DND-41 (cell line): ENCODE measurements at regions not wholly inside any gene's neighbourhood (a gene's known extent, or its start where the extent isn't known, plus 50 kb on each side); places are given as distances from the start of the nearest gene placed in this dataset.
"Not testable (repeated sequence)": the region's sequence is repeated elsewhere in the genome, so short reads cannot be mapped to it uniquely, and the experiment has no call there.

Experiments used
- ATAC-seq: fragments of 200-7000 bp; cut with Tn5 transposase; 3 replicates; pipeline ENCODE4 v1.9.1; 2021; ENCODE audit warnings: low read depth; ENCODE audit not compliant: insufficient read depth
- DNase-seq: peaks from one replicate; pipeline ENCODE4 v3.0.0-alpha.2; 2020
- H2AFZ ChIP-seq: 2 replicates; pipeline ENCODE4 v1.6.0; 2012; ENCODE audit warnings: low read depth, low read length
- H3K27ac ChIP-seq: 2 replicates; pipeline ENCODE4 v1.5.1; 2012; ENCODE audit warnings: low read length, inconsistent platforms
- H3K27me3 ChIP-seq: fragments of 200-600 bp; sonication (generic); 2 replicates; pipeline ENCODE4 v1.6.0; 2012; ENCODE audit warnings: low read length, mild to moderate bottlenecking, inconsistent platforms; ENCODE audit not compliant: insufficient read depth, poor library complexity
- H3K36me3 ChIP-seq: 2 replicates; pipeline ENCODE4 v1.5.1; 2012; ENCODE audit warnings: low read length, inconsistent platforms; ENCODE audit not compliant: insufficient read depth
- H3K4me1 ChIP-seq: 2 replicates; pipeline ENCODE4 v1.5.1; 2012; ENCODE audit warnings: mild to moderate bottlenecking, low read length; ENCODE audit not compliant: insufficient read depth
- H3K4me2 ChIP-seq: 2 replicates; pipeline ENCODE4 v1.6.0; 2012; ENCODE audit warnings: mild to moderate bottlenecking, moderate library complexity, low read length, inconsistent platforms; ENCODE audit not compliant: insufficient read depth
- H3K4me3 ChIP-seq, 2 experiments: fragments of 200-600 bp in 1 of 2; shearing (Covaris generic) in 1 of 2; 2 replicates each; pipeline ENCODE4 v1.5.1; 2012 to 2016; ENCODE audit warnings: inconsistent platforms in 2 of 2, low read length in 2 of 2, mild to moderate bottlenecking in 2 of 2, low read depth in 1 of 2, moderate library complexity in 1 of 2
- H3K79me2 ChIP-seq: 2 replicates; pipeline ENCODE4 v1.6.0; 2012; ENCODE audit warnings: low read length, inconsistent platforms; ENCODE audit not compliant: insufficient read depth
- H3K9ac ChIP-seq: 2 replicates; pipeline ENCODE4 v1.6.0; 2012; ENCODE audit warnings: low read depth, mild to moderate bottlenecking, inconsistent platforms, low read length, moderate library complexity
- H3K9me3 ChIP-seq: 2 replicates; pipeline ENCODE4 v1.5.1; 2012; ENCODE audit warnings: low read length, moderate library complexity, mild to moderate bottlenecking, inconsistent platforms; ENCODE audit not compliant: insufficient read depth, severe bottlenecking
- H4K20me1 ChIP-seq: 2 replicates; pipeline ENCODE4 v1.6.0; 2012; ENCODE audit warnings: low read length; ENCODE audit not compliant: insufficient read depth
- CTCF ChIP-seq: IDR thresholded peaks from 2 replicates; pipeline ENCODE4 v1.5.1; 2012; ENCODE audit warnings: borderline replicate concordance, low read length, moderate library complexity, mild to moderate bottlenecking; ENCODE audit not compliant: poor library complexity, severe bottlenecking; ENCODE audit errors: extremely low read depth
- EZH2 ChIP-seq: IDR thresholded peaks from 3 replicates; pipeline ENCODE4 v1.6.1; 2012; ENCODE audit warnings: borderline replicate concordance, low read depth, mild to moderate bottlenecking, moderate library complexity, low read length, inconsistent platforms; ENCODE audit not compliant: severe bottlenecking

DNA sequence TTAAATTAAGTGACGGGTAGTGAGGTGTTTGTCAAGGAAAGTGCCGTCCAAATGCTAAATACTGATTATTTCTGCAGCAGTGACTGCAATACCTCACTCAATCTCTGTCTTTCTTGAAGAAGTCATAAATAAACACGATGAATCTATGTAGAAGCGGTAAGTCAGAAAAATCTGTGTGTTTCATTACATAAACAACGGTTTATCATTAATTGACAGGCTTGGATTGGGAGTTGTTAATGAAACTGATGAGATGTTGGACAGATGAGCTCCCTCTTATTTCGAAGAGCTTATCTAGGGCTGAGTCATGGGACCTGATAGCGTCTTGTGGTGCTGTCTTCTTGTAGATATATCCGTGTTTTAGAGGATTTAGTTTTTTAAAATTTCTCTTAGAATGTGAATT lies 92.2 kb upstream of the SAMD11 start:
- H2AFZ ChIP-seq: no peak overlapping the region
- no peak for TF ChIP-seq CTCF
- no peak for TF ChIP-seq EZH2
- no peaks in the 10 kb centered on the region for H4K20me1 ChIP-seq
- no peak for ATAC-seq
- H3K79me2 ChIP-seq: peaks cover 33% of the 10 kb centered on the region
- H3K4me1 ChIP-seq: peaks cover 18% of the 10 kb centered on the region; the same call in 1 of the 2 replicates
- H3K4me2 ChIP-seq: no peak overlapping the region
- no peak for DNase-seq
- H3K36me3 ChIP-seq: peaks cover 20% of the 10 kb centered on the region; the same call in 1 of the 2 replicates
- H3K9me3 ChIP-seq: no peaks in the 10 kb centered on the region
- no peak overlapping the region for H3K27ac ChIP-seq
- no peak overlapping the region for H3K9ac ChIP-seq
- no peaks in the 10 kb centered on the region for H3K27me3 ChIP-seq
- H3K4me3 ChIP-seq: no peak overlapping the region

DNA sequence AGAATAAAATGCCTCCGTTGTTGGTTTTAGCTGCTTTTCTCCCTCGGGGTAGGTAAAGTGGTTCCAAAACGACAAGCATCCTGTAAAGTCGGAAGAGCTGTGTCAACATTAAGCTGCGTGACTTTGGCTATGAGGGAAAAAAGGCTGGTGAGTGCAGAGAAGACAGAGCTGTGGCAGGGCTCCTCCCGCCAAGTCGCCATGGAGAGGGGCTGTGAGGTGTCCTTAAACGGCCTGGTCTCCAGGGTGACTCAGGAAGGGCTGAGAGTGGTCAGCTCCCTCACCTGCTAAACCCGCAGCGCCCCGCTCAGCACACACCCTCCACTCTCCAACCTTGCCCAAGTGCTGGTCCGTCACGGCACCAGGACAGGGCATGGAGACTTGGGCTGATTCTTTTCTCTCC lies 91.6 kb upstream of the SAMD11 start:
- H3K4me1 ChIP-seq: peaks cover 22% of the 10 kb centered on the region; the same call in 1 of the 2 replicates
- peaks cover 20% of the 10 kb centered on the region; the same call in 1 of the 2 replicates for H3K36me3 ChIP-seq
- H2AFZ ChIP-seq: no peak overlapping the region
- DNase-seq (no peak), ATAC-seq (no peak)
- H3K27ac ChIP-seq: no peak overlapping the region
- no peak overlapping the region for H3K4me3 ChIP-seq
- no peak overlapping the region for H3K9ac ChIP-seq
- no peaks in the 10 kb centered on the region for H4K20me1 ChIP-seq
- no peak overlapping the region for H3K4me2 ChIP-seq
- TF ChIP-seq EZH2 (no peak), CTCF (no peak)
- no peaks in the 10 kb centered on the region for H3K9me3 ChIP-seq
- peaks cover 27% of the 10 kb centered on the region for H3K79me2 ChIP-seq
- H3K27me3 ChIP-seq: no peaks in the 10 kb centered on the region

- Histone ChIP-seq H3K4me1 (peaks cover 33% of the 10 kb centered on the region), H3K36me3 (peaks cover 20% of the 10 kb centered on the region; the same call in 1 of the 2 replicates), H3K79me2 (peaks cover 31% of the 10 kb centered on the region)
- not testable (repeated sequence) for H3K4me2 ChIP-seq, DNase-seq, H3K9ac ChIP-seq, H3K4me3 ChIP-seq, H2AFZ ChIP-seq, ATAC-seq, H3K9me3 ChIP-seq, H4K20me1 ChIP-seq, H3K27ac ChIP-seq, H3K27me3 ChIP-seq
Observed at GRCh38 chr1:833226-833625, 90.5 kb upstream of the SAMD11 start.

DNA sequence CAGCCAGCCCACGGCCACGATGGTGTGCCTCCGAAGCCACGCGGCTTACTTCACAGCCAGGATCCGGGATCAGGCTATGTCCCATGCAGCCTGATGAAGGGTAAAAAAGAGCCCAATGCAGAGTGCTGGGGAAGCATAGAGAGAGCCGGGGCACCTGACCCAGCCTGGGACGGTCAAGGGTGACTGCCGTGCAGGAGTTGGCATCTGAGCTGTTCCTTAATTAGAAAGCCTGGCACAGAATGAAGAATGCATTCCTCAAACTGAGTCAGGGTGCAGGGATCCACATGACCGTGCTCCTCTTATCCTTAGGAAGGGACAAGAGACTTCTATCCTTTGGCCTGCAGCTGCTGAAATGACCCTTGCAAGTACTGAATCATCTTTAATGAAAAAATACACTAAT lies 88.2 kb upstream of the SAMD11 start:
- H2AFZ ChIP-seq, H4K20me1 ChIP-seq, H3K27me3 ChIP-seq, H3K9me3 ChIP-seq, H3K4me2 ChIP-seq, ATAC-seq, H3K9ac ChIP-seq, DNase-seq, H3K4me3 ChIP-seq, H3K27ac ChIP-seq: not testable (repeated sequence)
- peaks cover 27% of the 10 kb centered on the region for H3K79me2 ChIP-seq
- peaks cover 20% of the 10 kb centered on the region; the same call in 1 of the 2 replicates for H3K36me3 ChIP-seq
- peaks cover 32% of the 10 kb centered on the region for H3K4me1 ChIP-seq

GRCh38 chr1:837601-838000 lies 86.1 kb upstream of the SAMD11 start:
- peaks cover 16% of the 10 kb centered on the region for H3K36me3 ChIP-seq
- not testable (repeated sequence) for H3K9ac ChIP-seq, H2AFZ ChIP-seq, H3K27me3 ChIP-seq, ATAC-seq, H3K4me2 ChIP-seq, H3K4me3 ChIP-seq, H4K20me1 ChIP-seq, H3K9me3 ChIP-seq, DNase-seq
- H3K79me2 ChIP-seq: peaks cover 19% of the 10 kb centered on the region
- H3K4me1 ChIP-seq: peaks cover 51% of the 10 kb centered on the region
- H3K27ac ChIP-seq: peak overlapping the region; percentile 33

DNA sequence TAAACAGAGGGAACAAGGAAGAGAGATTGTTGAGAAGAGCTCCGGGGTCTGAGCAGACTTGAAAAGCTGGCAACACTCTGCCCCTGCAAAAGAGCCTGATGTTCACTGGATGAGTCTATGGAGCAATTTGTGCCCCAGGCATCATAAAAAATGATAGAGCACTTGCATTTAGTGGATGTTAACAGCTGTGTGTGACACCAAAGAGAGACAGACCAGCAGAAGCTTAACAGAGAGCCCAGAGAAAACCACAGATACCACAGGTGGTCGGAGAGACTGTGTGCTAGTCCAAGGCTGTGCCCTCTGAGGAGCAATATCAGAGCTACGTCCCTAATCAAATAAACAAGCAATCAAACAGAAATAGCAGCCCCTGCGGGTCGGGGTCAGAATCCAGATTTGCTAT lies 85.4 kb upstream of the SAMD11 start:
- Histone ChIP-seq H3K9ac (peak overlapping the region; percentile 15; the same call in 1 of the 2 replicates), H3K4me1 (peaks cover 58% of the 10 kb centered on the region), H3K79me2 (peaks cover 26% of the 10 kb centered on the region), H3K27ac (peak overlapping the region; percentile 33), H3K36me3 (peaks cover 21% of the 10 kb centered on the region)
- H3K9me3 ChIP-seq, H3K4me3 ChIP-seq, H2AFZ ChIP-seq, H3K4me2 ChIP-seq, H4K20me1 ChIP-seq, ATAC-seq, DNase-seq, H3K27me3 ChIP-seq: not testable (repeated sequence)

GRCh38 chr1:840592-840991 lies 83.1 kb upstream of the SAMD11 start:
- H3K4me1 ChIP-seq: peaks cover 72% of the 10 kb centered on the region
- H3K9ac ChIP-seq, H3K4me2 ChIP-seq, H3K4me3 ChIP-seq, H2AFZ ChIP-seq, H3K9me3 ChIP-seq, H4K20me1 ChIP-seq, DNase-seq, H3K27me3 ChIP-seq, ATAC-seq: not testable (repeated sequence)
- H3K36me3 ChIP-seq: peaks cover 19% of the 10 kb centered on the region
- peak overlapping the region; percentile 91; the same call in 1 of the 2 replicates for H3K27ac ChIP-seq
- H3K79me2 ChIP-seq: peaks cover 27% of the 10 kb centered on the region
